HepG2 (cell line): ENCODE measurements at regions not wholly inside any gene's neighbourhood (a gene's known extent, or its start where the extent isn't known, plus 50 kb on each side); places are given as distances from the start of the nearest gene placed in this dataset.

ENCODE experiments used
- ATAC-seq: fragments of 200-7000 bp; cut with Tn5 transposase; 3 replicates; pipeline ENCODE4 v1.9.1; 2020; ENCODE audit warnings: mild to moderate bottlenecking, moderate library complexity
- BruUV-seq: library from RNA; stranded (reverse); fragments of 400-500 nt; replicated peaks from 2 replicates; lab custom pipeline; 2021; lab: Mats Ljungman, UMichigan
- CTCF ChIA-PET: fragments of 300-600 bp; formaldehyde crosslinking; extraction: SDS; loops from one replicate; lab custom pipeline; 2021; ENCODE audit warnings: low total read pairs, inconsistent platforms, low intra/inter-chr PET ratio; lab: Yijun Ruan, JAX
- POLR2A ChIA-PET: fragments of 350-600 bp; sonication (Branson Sonifier 250); formaldehyde crosslinking; loops from one replicate; lab custom pipeline; 2020; ENCODE audit warnings: antibody characterized with exemption, inconsistent platforms; lab: Yijun Ruan, JAX
- DNase-seq: peaks from one replicate; pipeline ENCODE4 v3.0.0-alpha.2; 2015; ENCODE audit warnings: low spot score
- FAIRE-seq: peaks from 3 replicates; lab custom pipeline; 2011; peaks lifted over from hg19 to GRCh38; lab: Jason Lieb, UNC
- H2AFZ ChIP-seq: one replicate; pipeline ENCODE4 v1.6.1; 2011; ENCODE audit warnings: low read length, inconsistent platforms
- H3K27ac ChIP-seq: fragments of 300-600 bp; 3 replicates; pipeline ENCODE4 v1.8.0; 2011; ENCODE audit warnings: mixed run types, mild to moderate bottlenecking, mixed read lengths, low read length, inconsistent platforms; ENCODE audit not compliant: insufficient read depth; ENCODE audit errors: extremely low read length
- H3K27me3 ChIP-seq, 2 experiments: fragments of 200-600 bp in 1 of 2; 2 replicates in 1 of 2; 3 replicates in 1 of 2; pipeline versions ENCODE4 v1.6.0 to v1.8.0; 2011; ENCODE audit warnings: low read length in 2 of 2, mild to moderate bottlenecking in 2 of 2, moderate library complexity in 2 of 2, inconsistent platforms in 1 of 2; ENCODE audit not compliant: insufficient read depth in 2 of 2, control insufficient read depth in 1 of 2
- H3K36me3 ChIP-seq, 2 experiments: fragments of 200-600 bp in 1 of 2; replicated peaks in 1 of 2; 2 replicates in 1 of 2; 3 replicates in 1 of 2; pipeline versions ENCODE4 v1.5.1 to v1.8.0; 2011; ENCODE audit warnings: low read length in 2 of 2, inconsistent platforms in 1 of 2; ENCODE audit not compliant: insufficient read depth in 2 of 2, control insufficient read depth in 1 of 2
- H3K4me1 ChIP-seq: 2 replicates; pipeline ENCODE4 v1.5.1; 2012; ENCODE audit warnings: low read length, inconsistent platforms; ENCODE audit not compliant: insufficient read depth
- H3K4me2 ChIP-seq: 2 replicates; pipeline ENCODE4 v1.6.0; 2011; ENCODE audit warnings: low read depth, low read length, inconsistent platforms
- H3K4me3 ChIP-seq, 3 experiments: fragments of 200-600 bp in 1 of 3; sonication (generic), shearing (Covaris generic) in 1 of 3; replicated peaks in 1 of 3; 2 replicates each; pipeline ENCODE4 v1.5.1; 2011 to 2016; ENCODE audit warnings: low read length in 3 of 3, inconsistent platforms in 2 of 3, low read depth in 2 of 3, mild to moderate bottlenecking in 2 of 3, control low read depth in 1 of 3, mixed read lengths in 1 of 3; ENCODE audit not compliant: insufficient read depth in 1 of 3
- H3K79me2 ChIP-seq: one replicate; pipeline ENCODE4 v1.6.1; 2011; ENCODE audit warnings: low read length, inconsistent platforms; ENCODE audit not compliant: insufficient read depth
- H3K9ac ChIP-seq: 2 replicates; pipeline ENCODE4 v1.6.0; 2011; ENCODE audit warnings: mild to moderate bottlenecking, low read depth, low read length, inconsistent platforms; ENCODE audit not compliant: insufficient read depth
- H3K9me3 ChIP-seq: 2 replicates; pipeline ENCODE4 v1.5.1; 2012; ENCODE audit warnings: mild to moderate bottlenecking, low read length
- H4K20me1 ChIP-seq: 2 replicates; pipeline ENCODE4 v1.6.0; 2011; ENCODE audit warnings: inconsistent platforms, mild to moderate bottlenecking, low read length, moderate library complexity; ENCODE audit not compliant: insufficient read depth
- CAMTA2 ChIP-seq: sonication (generic); formaldehyde crosslinking; IDR thresholded peaks from 2 replicates; pipeline ENCODE4 v1.4.0; 2020; ENCODE audit warnings: mild to moderate bottlenecking, missing genetic modification reagents, borderline replicate concordance
- E2F5 ChIP-seq: sonication (generic); formaldehyde crosslinking; conservative IDR thresholded peaks from 2 replicates; pipeline ENCODE4 v1.4.0; 2020; ENCODE audit warnings: missing genetic modification reagents
- FOXO4 ChIP-seq: sonication (generic); formaldehyde crosslinking; conservative IDR thresholded peaks from 2 replicates; pipeline ENCODE4 v1.8.1; 2023; ENCODE audit warnings: missing genetic modification reagents
- GMEB1 ChIP-seq: sonication (generic); formaldehyde crosslinking; IDR thresholded peaks from 2 replicates; pipeline ENCODE4 v1.5.1; 2020; ENCODE audit warnings: missing genetic modification reagents, mild to moderate bottlenecking, borderline replicate concordance
- MYC ChIP-seq: sonication (generic); formaldehyde crosslinking; IDR thresholded peaks from 2 replicates; pipeline ENCODE4 v1.9.0; 2021; ENCODE audit warnings: missing genetic modification reagents, borderline replicate concordance
- PLRG1 ChIP-seq: fragments of 450-650 bp; conservative IDR thresholded peaks from 2 replicates; pipeline ENCODE4 v1.6.1; 2016
- TAF1 ChIP-seq: sonication (generic); formaldehyde crosslinking; IDR thresholded peaks from 2 replicates; pipeline ENCODE4 v1.4.0; 2020; ENCODE audit warnings: missing genetic modification reagents
- ZBTB3 ChIP-seq: sonication (generic); formaldehyde crosslinking; IDR thresholded peaks from 2 replicates; pipeline ENCODE4 v1.4.0; 2020; ENCODE audit warnings: low read depth, mild to moderate bottlenecking, moderate library complexity, missing genetic modification reagents, borderline replicate concordance
- WGBS: methylation state at CpG from one replicate; pipeline ENCODE4 v1.1.6; 2017; ENCODE audit warnings: low lambda C conversion rate; 5-methylcytosine and 5-hydroxymethylcytosine counted together
- in situ Hi-C: cut with HindIII; loops from 2 replicates; pipeline ENCODE4 v1.10.0; 2017; ENCODE audit warnings: low pct_unique_long_range_greater_than_20kb; ENCODE audit not compliant: extremely low pct_ligation_motif_present
- intact Hi-C: fragments of 100-400 bp; cut with micrococcal nuclease; formaldehyde crosslinking; loops from one replicate; pipeline ENCODE4 v1.10.0; 2022; ENCODE audit not compliant: unreplicated experiment

- DNase-seq = no peak
- POLR2A ChIA-PET = no interaction called here
- TF ChIP-seq PLRG1 (no peak), FOXO4 (CRISPR knock-in tag) (no peak), TAF1 (CRISPR knock-in tag) (no peak), CAMTA2 (CRISPR knock-in tag) (no peak), E2F5 (CRISPR knock-in tag) (no peak), GMEB1 (no peak), ZBTB3 (CRISPR knock-in tag) (no peak), MYC (CRISPR knock-in tag) (no peak)
- no peak for ATAC-seq
- Histone ChIP-seq H3K36me3 (no peaks in the 10 kb centered on the region), H2AFZ (no peak overlapping the region), H3K9ac (no peak overlapping the region), H3K27me3 (no peaks in the 10 kb centered on the region), H3K4me3 (no peak overlapping the region), H3K9me3 (no peaks in the 10 kb centered on the region), H4K20me1 (no peaks in the 10 kb centered on the region), H3K79me2 (no peaks in the 10 kb centered on the region), H3K27ac (no peak overlapping the region), H3K4me2 (no peak overlapping the region), H3K4me1 (no peaks in the 10 kb centered on the region)
- CTCF ChIA-PET = no interaction called here
- intact Hi-C loops = no loop called here
- in situ Hi-C loops = no loop called here
- 0% methylated on average over 1 of the region's 1 CpG for WGBS
- BruUV-seq = no TSS peak
- FAIRE-seq = no peak
These were observed 470.7 kb downstream of the LPIN1 start for GRCh38 chr2:12217175-12217574.
